Keratinocyte (primary cell): ENCODE measurements at regions not wholly inside any gene's neighbourhood (a gene's known extent, or its start where the extent isn't known, plus 50 kb on each side); places are given as distances from the start of the nearest gene placed in this dataset.

Experiments used
- DNase-seq: peaks from one replicate; pipeline ENCODE4 v3.0.0-alpha.2; 2011; ENCODE audit warnings: low read depth, missing footprints, low spot score
- FAIRE-seq: peaks from 2 replicates; lab custom pipeline; 2011; peaks lifted over from hg19 to GRCh38; lab: Jason Lieb, UNC
- H2AFZ ChIP-seq: 2 replicates; pipeline ENCODE4 v1.6.0; 2012; ENCODE audit warnings: low read length, control low read depth, inconsistent platforms; ENCODE audit not compliant: control insufficient read depth
- H3K27ac ChIP-seq: 2 replicates; pipeline ENCODE4 v1.5.1; 2011; ENCODE audit warnings: low read length; ENCODE audit not compliant: control insufficient read depth, insufficient read depth
- H3K27me3 ChIP-seq: 3 replicates; pipeline ENCODE4 v1.6.0; 2011; ENCODE audit warnings: low read length; ENCODE audit not compliant: control insufficient read depth, insufficient read depth; ENCODE audit errors: extremely low read depth
- H3K36me3 ChIP-seq, 2 experiments: 2 replicates in 1 of 2; 3 replicates in 1 of 2; pipeline ENCODE4 v1.5.1; 2011; ENCODE audit warnings: low read length in 2 of 2, mild to moderate bottlenecking in 1 of 2; ENCODE audit not compliant: control insufficient read depth in 2 of 2, insufficient read depth in 2 of 2; ENCODE audit errors: extremely low read depth in 1 of 2
- H3K4me1 ChIP-seq: 3 replicates; pipeline ENCODE4 v1.5.1; 2011; ENCODE audit warnings: low read length; ENCODE audit not compliant: control insufficient read depth, insufficient read depth; ENCODE audit errors: extremely low read depth
- H3K4me2 ChIP-seq: 3 replicates; pipeline ENCODE4 v1.6.0; 2011; ENCODE audit warnings: low read depth, low read length; ENCODE audit not compliant: control insufficient read depth, insufficient read depth; ENCODE audit errors: extremely low read depth
- H3K4me3 ChIP-seq, 3 experiments: fragments of 200-600 bp in 1 of 3; sonication (generic) in 1 of 3; 2 replicates in 2 of 3; 3 replicates in 1 of 3; pipeline ENCODE4 v1.5.1; 2011 to 2016; ENCODE audit warnings: low read length in 3 of 3, mild to moderate bottlenecking in 3 of 3, control low read depth in 2 of 3, inconsistent platforms in 1 of 3, low read depth in 1 of 3, mixed read lengths in 1 of 3, mixed run types in 1 of 3, moderate library complexity in 1 of 3; ENCODE audit not compliant: control insufficient read depth in 2 of 3, insufficient read depth in 2 of 3; ENCODE audit errors: extremely low read depth in 1 of 3
- H3K79me2 ChIP-seq: 2 replicates; pipeline ENCODE4 v1.6.0; 2012; ENCODE audit warnings: low read length; ENCODE audit not compliant: control insufficient read depth, insufficient read depth
- H3K9ac ChIP-seq: 3 replicates; pipeline ENCODE4 v1.6.0; 2011; ENCODE audit warnings: low read length; ENCODE audit not compliant: control insufficient read depth, insufficient read depth; ENCODE audit errors: extremely low read depth
- H3K9me1 ChIP-seq: 3 replicates; pipeline ENCODE4 v1.6.0; 2011; ENCODE audit warnings: low read length; ENCODE audit not compliant: control insufficient read depth, insufficient read depth; ENCODE audit errors: extremely low read depth
- H3K9me3 ChIP-seq: 2 replicates; pipeline ENCODE4 v1.5.1; 2012; ENCODE audit warnings: low read depth, low read length; ENCODE audit not compliant: control insufficient read depth
- H4K20me1 ChIP-seq: 3 replicates; pipeline ENCODE4 v1.6.0; 2011; ENCODE audit warnings: low read length; ENCODE audit not compliant: control insufficient read depth, insufficient read depth; ENCODE audit errors: extremely low read depth
- EZH2 ChIP-seq: IDR thresholded peaks from one replicate; pipeline ENCODE4 v1.6.1; 2012; ENCODE audit warnings: inconsistent platforms, mild to moderate bottlenecking, low read length, moderate library complexity
- dilution Hi-C: fragments of 300-500 bp; cut with MboI; formaldehyde crosslinking; loops from one replicate; pipeline ENCODE4 v1.7.0; 2020; ENCODE audit warnings: low sequenced_read_pairs; ENCODE audit not compliant: extremely low pct_ligation_motif_present
- TF ChIP-seq, protein P1 (sequence below), 3 experiments: IDR thresholded peaks in 1 of 3; conservative IDR thresholded peaks in 1 of 3; optimal IDR thresholded peaks in 1 of 3; 2 replicates in 2 of 3; 3 replicates in 1 of 3; pipeline versions ENCODE3 to v1.5.1; 2011; ENCODE audit warnings: low read length in 3 of 3, mild to moderate bottlenecking in 3 of 3, moderate library complexity in 2 of 3, control low read depth in 1 of 3, inconsistent platforms in 1 of 3; ENCODE audit not compliant: insufficient read depth in 2 of 3; ENCODE audit errors: extremely low read depth in 1 of 3

GRCh38 chr17:62913991-62914570 is 52.0 kb upstream of the TANC2 start:
- H3K4me3 ChIP-seq: no peak overlapping the region
- H4K20me1 ChIP-seq: no peaks in the 10 kb centered on the region
- dilution Hi-C loops: no loop called here
- H3K27ac ChIP-seq: no peak overlapping the region
- H3K36me3 ChIP-seq: no peaks in the 10 kb centered on the region
- H3K4me2 ChIP-seq: no peak overlapping the region
- FAIRE-seq (no peak), DNase-seq (no peak)
- H3K79me2 ChIP-seq: no peaks in the 10 kb centered on the region
- TF ChIP-seq, protein P1, sequence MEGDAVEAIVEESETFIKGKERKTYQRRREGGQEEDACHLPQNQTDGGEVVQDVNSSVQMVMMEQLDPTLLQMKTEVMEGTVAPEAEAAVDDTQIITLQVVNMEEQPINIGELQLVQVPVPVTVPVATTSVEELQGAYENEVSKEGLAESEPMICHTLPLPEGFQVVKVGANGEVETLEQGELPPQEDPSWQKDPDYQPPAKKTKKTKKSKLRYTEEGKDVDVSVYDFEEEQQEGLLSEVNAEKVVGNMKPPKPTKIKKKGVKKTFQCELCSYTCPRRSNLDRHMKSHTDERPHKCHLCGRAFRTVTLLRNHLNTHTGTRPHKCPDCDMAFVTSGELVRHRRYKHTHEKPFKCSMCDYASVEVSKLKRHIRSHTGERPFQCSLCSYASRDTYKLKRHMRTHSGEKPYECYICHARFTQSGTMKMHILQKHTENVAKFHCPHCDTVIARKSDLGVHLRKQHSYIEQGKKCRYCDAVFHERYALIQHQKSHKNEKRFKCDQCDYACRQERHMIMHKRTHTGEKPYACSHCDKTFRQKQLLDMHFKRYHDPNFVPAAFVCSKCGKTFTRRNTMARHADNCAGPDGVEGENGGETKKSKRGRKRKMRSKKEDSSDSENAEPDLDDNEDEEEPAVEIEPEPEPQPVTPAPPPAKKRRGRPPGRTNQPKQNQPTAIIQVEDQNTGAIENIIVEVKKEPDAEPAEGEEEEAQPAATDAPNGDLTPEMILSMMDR (optimal IDR thresholded peaks at IDR 0.05 in 1 of 3, IDR thresholded peaks at IDR 0.05 in 1 of 3, conservative IDR thresholded peaks at IDR 0.05 in 1 of 3; ENCODE audit: extremely low read depth in 1 of 3, insufficient read depth in 2 of 3, low read length in 3 of 3): no peak
- no peak for TF ChIP-seq EZH2
- no peaks in the 10 kb centered on the region for H3K4me1 ChIP-seq
- H3K27me3 ChIP-seq: no peaks in the 10 kb centered on the region
- no peaks in the 10 kb centered on the region for H3K9me1 ChIP-seq
- no peak overlapping the region for H2AFZ ChIP-seq
- H3K9me3 ChIP-seq: no peaks in the 10 kb centered on the region
- H3K9ac ChIP-seq: no peak overlapping the region

GRCh38 chr17:62912363-62912762 is 53.7 kb upstream of the TANC2 start:
- no peaks in the 10 kb centered on the region for H3K4me1 ChIP-seq
- no peak for FAIRE-seq
- H3K4me3 ChIP-seq: no peak overlapping the region
- DNase-seq: no peak
- dilution Hi-C loops: no loop called here
- H3K4me2 ChIP-seq: no peak overlapping the region
- H3K9me1 ChIP-seq: no peaks in the 10 kb centered on the region
- no peaks in the 10 kb centered on the region for H3K36me3 ChIP-seq
- no peaks in the 10 kb centered on the region for H3K27me3 ChIP-seq
- TF ChIP-seq, protein P1 (optimal IDR thresholded peaks at IDR 0.05 in 1 of 3, IDR thresholded peaks at IDR 0.05 in 1 of 3, conservative IDR thresholded peaks at IDR 0.05 in 1 of 3; ENCODE audit: extremely low read depth in 1 of 3, insufficient read depth in 2 of 3, low read length in 3 of 3): no peak
- no peak for TF ChIP-seq EZH2
- H3K9ac ChIP-seq: no peak overlapping the region
- no peaks in the 10 kb centered on the region for H3K9me3 ChIP-seq
- H2AFZ ChIP-seq: no peak overlapping the region
- H3K27ac ChIP-seq: no peak overlapping the region
- H4K20me1 ChIP-seq: no peaks in the 10 kb centered on the region
- no peaks in the 10 kb centered on the region for H3K79me2 ChIP-seq
